Nephron (organoid): ENCODE measurements at regions not wholly inside any gene's neighbourhood (a gene's known extent, or its start where the extent isn't known, plus 50 kb on each side); places are given as distances from the start of the nearest gene placed in this dataset.

Experiments used
- H3K27ac Mint-ChIP-seq, 3 experiments: 2 replicates each; pipeline ENCODE4 v1.8.0; 2020; ENCODE audit warnings: mixed read lengths in 3 of 3, mild to moderate bottlenecking in 2 of 3, moderate library complexity in 1 of 3
- H3K27me3 Mint-ChIP-seq: 2 replicates; pipeline ENCODE4 v1.8.0; 2021; ENCODE audit warnings: low read depth, mild to moderate bottlenecking, moderate library complexity, mixed read lengths
- H3K36me3 Mint-ChIP-seq: 2 replicates; pipeline ENCODE4 v1.8.0; 2020; ENCODE audit warnings: low read depth, mixed read lengths
- H3K4me1 Mint-ChIP-seq: 2 replicates; pipeline ENCODE4 v1.8.0; 2020; ENCODE audit warnings: mixed read lengths
- H3K4me3 Mint-ChIP-seq, 3 experiments: 2 replicates each; pipeline ENCODE4 v1.8.0; 2020; ENCODE audit warnings: mild to moderate bottlenecking in 3 of 3, mixed read lengths in 3 of 3, moderate library complexity in 2 of 3
- H3K9me3 Mint-ChIP-seq: 2 replicates; pipeline ENCODE4 v1.8.0; 2020; ENCODE audit warnings: mixed read lengths
- TF ChIP-seq, protein P1 (sequence below), 3 experiments: fragments of 200-600 bp; sonication (generic); IDR thresholded peaks; one replicate each; pipeline ENCODE4 v1.5.0; 2021; ENCODE audit warnings: antibody characterized with exemption in 3 of 3; ENCODE audit not compliant: unreplicated experiment in 3 of 3

DNA sequence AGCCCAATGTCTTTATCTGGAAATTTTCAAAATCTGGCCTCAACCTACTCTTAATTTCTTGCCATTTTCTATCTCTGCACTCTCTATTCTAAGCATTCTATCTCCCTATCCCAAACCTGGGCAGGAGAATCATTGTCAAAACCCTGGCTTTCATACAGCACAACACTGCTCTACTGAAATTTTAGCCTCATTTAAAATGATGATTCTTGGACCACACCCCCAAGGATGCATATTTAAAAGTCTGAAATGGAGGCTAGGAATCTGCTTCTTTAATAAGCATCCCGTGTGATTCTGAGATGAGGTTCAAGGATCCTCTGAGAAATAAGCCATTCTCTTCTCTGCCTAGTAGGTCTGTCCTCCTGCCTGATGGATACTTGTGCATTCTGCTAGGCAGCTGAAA, 50.8 kb upstream of the EGR2 start:
- no peaks in the 10 kb centered on the region for H3K4me1 Mint-ChIP-seq
- TF ChIP-seq, protein P1, sequence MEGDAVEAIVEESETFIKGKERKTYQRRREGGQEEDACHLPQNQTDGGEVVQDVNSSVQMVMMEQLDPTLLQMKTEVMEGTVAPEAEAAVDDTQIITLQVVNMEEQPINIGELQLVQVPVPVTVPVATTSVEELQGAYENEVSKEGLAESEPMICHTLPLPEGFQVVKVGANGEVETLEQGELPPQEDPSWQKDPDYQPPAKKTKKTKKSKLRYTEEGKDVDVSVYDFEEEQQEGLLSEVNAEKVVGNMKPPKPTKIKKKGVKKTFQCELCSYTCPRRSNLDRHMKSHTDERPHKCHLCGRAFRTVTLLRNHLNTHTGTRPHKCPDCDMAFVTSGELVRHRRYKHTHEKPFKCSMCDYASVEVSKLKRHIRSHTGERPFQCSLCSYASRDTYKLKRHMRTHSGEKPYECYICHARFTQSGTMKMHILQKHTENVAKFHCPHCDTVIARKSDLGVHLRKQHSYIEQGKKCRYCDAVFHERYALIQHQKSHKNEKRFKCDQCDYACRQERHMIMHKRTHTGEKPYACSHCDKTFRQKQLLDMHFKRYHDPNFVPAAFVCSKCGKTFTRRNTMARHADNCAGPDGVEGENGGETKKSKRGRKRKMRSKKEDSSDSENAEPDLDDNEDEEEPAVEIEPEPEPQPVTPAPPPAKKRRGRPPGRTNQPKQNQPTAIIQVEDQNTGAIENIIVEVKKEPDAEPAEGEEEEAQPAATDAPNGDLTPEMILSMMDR (IDR thresholded peaks at IDR 0.05; ENCODE audit: unreplicated experiment in 3 of 3): no peak
- no peaks in the 10 kb centered on the region for H3K36me3 Mint-ChIP-seq
- H3K4me3 Mint-ChIP-seq: no peak overlapping the region
- H3K9me3 Mint-ChIP-seq: no peaks in the 10 kb centered on the region
- H3K27me3 Mint-ChIP-seq: no peaks in the 10 kb centered on the region
- no peak overlapping the region for H3K27ac Mint-ChIP-seq

DNA sequence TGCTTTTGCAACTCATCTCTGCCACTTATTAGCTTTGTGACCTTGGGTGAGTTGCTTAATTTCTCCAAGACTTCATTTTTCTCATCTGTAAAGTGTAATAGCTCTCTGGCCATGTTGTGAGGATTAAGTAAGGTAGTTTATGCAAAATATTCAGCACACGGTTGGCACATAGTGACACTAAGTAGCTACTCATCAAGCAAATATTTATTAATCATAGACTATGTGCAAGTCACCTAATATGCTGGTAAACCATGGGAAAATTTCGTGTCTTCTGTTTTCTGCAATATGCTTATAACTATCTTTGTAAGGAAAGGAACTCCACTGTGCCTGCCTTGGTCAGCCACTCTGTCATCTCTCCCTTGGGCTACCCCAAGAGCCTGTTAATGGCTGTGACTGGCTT, 50.3 kb upstream of the EGR2 start:
- H3K4me1 Mint-ChIP-seq: no peaks in the 10 kb centered on the region
- no peaks in the 10 kb centered on the region for H3K36me3 Mint-ChIP-seq
- TF ChIP-seq, protein P1 (IDR thresholded peaks at IDR 0.05; ENCODE audit: unreplicated experiment in 3 of 3): no peak
- no peak overlapping the region for H3K4me3 Mint-ChIP-seq
- H3K9me3 Mint-ChIP-seq: no peaks in the 10 kb centered on the region
- no peak overlapping the region for H3K27ac Mint-ChIP-seq
- no peaks in the 10 kb centered on the region for H3K27me3 Mint-ChIP-seq
